Adipose tissue (tissue), 3 donors: ENCODE measurements at regions not wholly inside any gene's neighbourhood (a gene's known extent, or its start where the extent isn't known, plus 50 kb on each side); places are given as distances from the start of the nearest gene placed in this dataset.
A peak's percentile ranks its signal among the peaks of the same experiment; 100 is the strongest.

Experiments
- H3K27ac ChIP-seq: one replicate; pipeline ENCODE4 v1.5.1; 2013; ENCODE audit warnings: low read depth, low read length
- WGBS, 3 donors: extraction: QIAGEN DNeasy Blood & Tissue Kit; methylation state at CpG; one replicate each; pipeline ENCODE4 v1.1.7; 2013; 5-methylcytosine and 5-hydroxymethylcytosine counted together
- donor health status: healthy with polysubstance abuse.
- donor health status: Bipolar disorder and iron deficiency.
- donor health status: healthy.

- WGBS, 3 donors, result 23 to 37% (median 27%) methylated on average over 48 to 56 of the region's 56 CpGs
These were observed 1318.4 kb downstream of the TMEM121 start for GRCh38 chr14:106844608-106845285.

DNA sequence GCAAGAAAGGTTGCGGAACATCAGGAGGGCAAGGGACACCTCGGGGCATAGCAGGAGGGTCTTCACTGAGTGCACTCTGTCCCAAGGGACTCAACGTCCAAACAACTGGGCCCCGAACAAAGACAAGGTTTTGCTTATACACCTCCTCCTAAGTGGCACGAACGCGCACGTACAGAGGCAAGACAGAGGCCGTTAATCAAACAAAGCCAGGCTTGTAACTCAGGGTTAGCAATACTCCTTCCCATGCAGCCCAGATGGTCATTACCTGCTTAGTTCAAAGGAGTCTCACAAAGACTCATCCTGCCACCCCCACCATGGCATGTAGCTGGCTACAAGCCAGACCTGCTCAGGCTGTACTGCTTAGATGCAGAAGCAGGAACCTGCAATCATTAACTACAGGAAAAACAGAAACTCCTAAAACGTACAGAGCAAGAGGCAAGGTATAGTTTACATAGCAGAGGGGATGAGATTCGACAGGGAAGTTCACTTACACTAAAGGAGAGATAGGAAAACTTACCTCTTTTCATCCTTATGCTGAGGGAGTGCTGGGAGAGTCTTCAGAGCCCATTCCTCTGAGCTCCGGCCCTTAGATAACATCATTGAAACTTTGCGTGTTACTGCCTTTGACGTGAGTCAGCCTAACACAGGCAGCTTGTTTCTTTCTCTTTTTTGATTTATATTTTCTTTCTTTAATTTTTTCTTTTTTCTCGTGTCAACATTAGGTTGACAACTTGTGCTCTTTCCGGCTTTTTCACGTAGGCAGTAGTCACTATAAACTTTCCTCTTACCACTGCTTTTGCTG lies 1319.1 kb downstream of the TMEM121 start:
- H3K27ac ChIP-seq, result no peak overlapping the region
- WGBS, 3 donors, result 37 to 53% (median 41%) methylated on average over 16 to 17 of the region's 17 CpGs

More at GRCh38 chr14:106844608-106845285, 1318.4 kb downstream of the TMEM121 start:
- H3K27ac ChIP-seq, result peak overlapping the region; percentile 25

- WGBS, 3 donors, result 43 to 49% (median 45%) methylated on average over 2 of the region's 2 CpGs
- H3K27ac ChIP-seq, result no peak overlapping the region
These were observed 1319.8 kb downstream of the TMEM121 start for GRCh38 chr14:106846218-106846617.

GRCh38 chr14:106848330-106849121 lies 1322.1 kb downstream of the TMEM121 start:
- 57 to 63% (median 59%) methylated on average over 3 of the region's 3 CpGs for whole genome bisulfite sequencing, 3 donors
- no peak overlapping the region for H3K27ac ChIP-seq

DNA sequence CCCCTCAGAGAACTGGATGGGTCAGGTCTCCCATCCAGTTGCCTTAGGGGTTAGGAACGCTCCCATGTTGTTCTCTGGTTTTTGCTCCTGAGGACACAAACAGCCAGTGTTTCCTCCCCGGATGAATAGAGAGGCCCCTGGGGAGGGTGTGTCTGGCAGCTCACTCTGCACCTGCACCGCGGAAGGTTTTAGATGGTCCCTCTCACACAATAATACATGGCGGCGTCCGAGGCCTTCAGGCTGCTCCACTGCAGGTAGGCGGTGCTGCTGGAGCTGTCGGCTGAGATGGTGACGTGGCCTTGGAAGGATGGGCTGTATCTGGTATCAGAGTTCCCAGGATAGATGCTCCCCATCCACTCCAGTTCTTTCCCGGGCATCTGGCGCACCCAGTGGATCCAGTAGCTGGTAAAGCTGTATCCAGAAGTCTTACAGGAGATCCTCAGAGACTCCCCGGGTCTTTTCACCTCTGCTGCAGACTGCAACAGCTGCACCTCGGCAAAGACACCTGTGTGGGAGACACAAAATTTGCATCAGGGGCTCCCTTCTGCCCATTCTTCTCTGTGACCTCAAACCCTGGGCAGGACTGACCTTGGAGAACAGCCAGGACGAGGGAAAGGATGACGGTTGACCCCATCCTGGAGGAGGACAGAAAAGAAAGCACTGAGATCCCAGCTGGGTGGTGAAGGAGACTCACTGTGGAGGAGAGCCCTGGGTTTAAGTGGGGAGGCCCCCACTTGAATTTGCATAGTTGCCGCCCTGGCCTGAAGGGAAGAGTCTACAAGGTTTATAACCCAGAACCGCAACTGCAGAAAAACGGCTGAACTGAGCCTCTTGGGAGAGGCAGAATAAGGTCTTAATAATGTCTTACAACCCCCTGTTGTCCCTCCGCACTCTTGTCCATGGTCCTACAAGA lies 1324.8 kb downstream of the TMEM121 start:
- H3K27ac ChIP-seq, result no peak overlapping the region
- 67 to 84% (median 83%) methylated on average over 20 of the region's 20 CpGs for WGBS, 3 donors

- WGBS, 3 donors, result 28 to 54% (median 37%) methylated on average over 21 to 23 of the region's 23 CpGs
- H3K27ac ChIP-seq, result no peak overlapping the region
These were observed 1346.4 kb downstream of the TMEM121 start for GRCh38 chr14:106872611-106873446.

GRCh38 chr14:106874350-106874749 lies 1348.0 kb downstream of the TMEM121 start:
- WGBS, 3 donors, result 27 to 33% (median 31%) methylated on average over 4 of the region's 4 CpGs
- H3K27ac ChIP-seq, result no peak overlapping the region

GRCh38 chr14:106875503-106875902 lies 1349.1 kb downstream of the TMEM121 start:
- no peak overlapping the region for H3K27ac ChIP-seq
- WGBS, 3 donors, result 19 to 40% (median 21%) methylated on average over 4 of the region's 4 CpGs

DNA sequence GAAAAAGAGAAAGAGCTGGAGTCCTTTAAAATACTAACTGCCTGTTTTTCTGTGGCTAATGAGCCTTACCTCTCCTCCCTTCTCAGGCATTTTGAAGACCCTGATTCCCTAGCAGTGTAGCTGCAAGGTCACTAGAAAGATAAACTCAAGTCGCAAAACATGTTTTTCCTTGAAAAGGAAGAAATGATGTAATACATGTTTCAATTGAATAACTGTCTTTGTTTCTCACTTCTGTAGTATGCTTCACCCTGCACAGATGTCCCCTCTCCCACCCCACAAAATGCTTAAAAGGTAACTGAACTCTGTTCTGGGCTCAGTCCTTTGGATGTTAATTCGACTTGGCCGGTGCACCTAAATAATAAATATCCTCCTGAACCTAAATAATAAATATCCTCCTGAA lies 1350.3 kb downstream of the TMEM121 start:
- 58 to 74% (median 62%) methylated on average over 3 of the region's 3 CpGs for WGBS, 3 donors
- H3K27ac ChIP-seq, result no peak overlapping the region

- no peak overlapping the region for H3K27ac ChIP-seq
- WGBS, 3 donors, result 52 to 72% (median 53%) methylated on average over 2 of the region's 2 CpGs
These were observed 1351.1 kb downstream of the TMEM121 start for GRCh38 chr14:106877517-106877916.

GRCh38 chr14:106879241-106879640 lies 1352.9 kb downstream of the TMEM121 start:
- no peak overlapping the region for H3K27ac ChIP-seq
- WGBS, 3 donors, result 46 to 50% (median 49%) methylated on average over 8 of the region's 8 CpGs

DNA sequence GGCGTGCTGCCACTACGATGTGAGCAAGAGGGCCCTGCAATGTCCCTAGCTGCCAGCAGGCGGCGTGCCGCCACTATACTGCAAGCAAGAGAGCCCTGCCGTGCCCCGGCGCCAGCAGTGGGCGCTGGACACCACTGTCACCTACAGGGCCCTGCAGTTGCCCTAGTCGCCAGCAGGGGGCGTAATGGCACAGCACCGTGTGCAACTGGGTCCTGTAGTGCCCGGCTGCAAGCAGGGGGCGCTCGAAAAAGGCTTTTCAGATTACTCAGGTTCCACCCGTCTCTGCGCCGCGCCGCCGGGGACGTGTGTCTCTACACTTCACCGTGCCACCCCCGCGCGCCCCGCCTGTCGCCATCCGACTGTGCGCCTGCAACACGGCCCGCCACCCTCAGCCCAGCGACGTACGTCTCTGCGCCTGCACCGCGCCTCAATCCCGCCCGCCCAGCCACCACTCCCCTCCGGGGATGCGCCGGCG lies 1356.9 kb downstream of the TMEM121 start:
- 75 to 79% (median 76%) methylated on average over 38 to 44 of the region's 44 CpGs for WGBS, 3 donors
- H3K27ac ChIP-seq, result no peak overlapping the region
